Tibial artery (tissue), 4 donors: ENCODE measurements at regions not wholly inside any gene's neighbourhood (a gene's known extent, or its start where the extent isn't known, plus 50 kb on each side); places are given as distances from the start of the nearest gene placed in this dataset.

Experiments used
- DNase-seq, 2 donors: peaks; one replicate each; pipeline ENCODE4 v3.0.0-alpha.2; 2019
- H3K27ac ChIP-seq, 2 donors: fragments of 200-600 bp; sonication (generic) in 1 of 2; 1 replicate in 1 of 2; 2 replicates in 1 of 2; pipeline ENCODE4 v1.5.1; 2018 to 2019; ENCODE audit warnings: mild to moderate bottlenecking in 1 of 2
- H3K27me3 ChIP-seq, 2 donors: fragments of 200-600 bp; sonication (generic) in 1 of 2; one replicate each; pipeline versions ENCODE4 v1.5.1 to v1.6.0; 2016 to 2019
- H3K36me3 ChIP-seq, 3 donors: fragments of 200-600 bp; sonication (generic) in 2 of 3; one replicate each; pipeline ENCODE4 v1.5.1; 2016 to 2019; ENCODE audit warnings: mild to moderate bottlenecking in 2 of 3
- H3K4me1 ChIP-seq, 4 donors: fragments of 200-600 bp; sonication (generic) in 2 of 4; 1 replicate in 3 of 4; 2 replicates in 1 of 4; pipeline ENCODE4 v1.5.1; 2016 to 2019
- H3K4me3 ChIP-seq, 2 donors: fragments of 200-600 bp; sonication (generic) in 1 of 2; 1 replicate in 1 of 2; 2 replicates in 1 of 2; pipeline ENCODE4 v1.5.1; 2018 to 2019; ENCODE audit warnings: mild to moderate bottlenecking in 2 of 2
- H3K9me3 ChIP-seq, 3 donors: fragments of 200-600 bp; sonication (generic) in 1 of 3; one replicate each; pipeline ENCODE4 v1.5.1; 2016 to 2019
- CTCF ChIP-seq, 2 experiments: fragments of 200-600 bp in 1 of 2; fragments of 450-650 bp in 1 of 2; IDR thresholded peaks; one replicate each; pipeline ENCODE4 v1.5.1; 2017 to 2019; ENCODE audit warnings: antibody characterized with exemption in 2 of 2, mild to moderate bottlenecking in 1 of 2, moderate library complexity in 1 of 2
- intact Hi-C: fragments of 100-400 bp; cut with DNase I; formaldehyde crosslinking; loops from one replicate; pipeline ENCODE4 v1.15.0; 2023; ENCODE audit warnings: low total_unique reads

- Histone ChIP-seq H3K4me3 (no peak overlapping the region), H3K36me3 (no peaks in the 10 kb centered on the region), H3K9me3 (peaks cover 0 to 2% (median 0%) of the 10 kb centered on the region in 3 donors), H3K4me1 (no peaks in the 10 kb centered on the region), H3K27me3 (peaks cover 0 to 8% of the 10 kb centered on the region in 2 donors), H3K27ac (no peak overlapping the region)
- intact Hi-C loops, result no loop called here
- no peak for DNase-seq
- no peak for TF ChIP-seq CTCF (IDR thresholded peaks at IDR 0.05)
Observed at GRCh38 chr20:30598460-30599230, 658.8 kb upstream of the DEFB115 start.

- Histone ChIP-seq H3K9me3 (no peaks in the 10 kb centered on the region), H3K4me1 (no peaks in the 10 kb centered on the region), H3K27ac (no peak overlapping the region), H3K36me3 (no peaks in the 10 kb centered on the region), H3K27me3 (peaks cover 0 to 8% of the 10 kb centered on the region in 2 donors), H3K4me3 (no peak overlapping the region)
- intact Hi-C loops, result no loop called here
- TF ChIP-seq CTCF (IDR thresholded peaks at IDR 0.05), result no peak
- no peak for DNase-seq
Observed at GRCh38 chr20:30599990-30600389, 657.5 kb upstream of the DEFB115 start.

- no peak for TF ChIP-seq CTCF (IDR thresholded peaks at IDR 0.05)
- H3K36me3 ChIP-seq, result no peaks in the 10 kb centered on the region
- H3K4me1 ChIP-seq, result no peaks in the 10 kb centered on the region
- no peak for DNase-seq
- intact Hi-C loops, result no loop called here
- H3K9me3 ChIP-seq, result no peaks in the 10 kb centered on the region
- peaks cover 0 to 8% of the 10 kb centered on the region in 2 donors for H3K27me3 ChIP-seq
- no peak overlapping the region for H3K27ac ChIP-seq
- no peak overlapping the region for H3K4me3 ChIP-seq
Observed at GRCh38 chr20:30601974-30602373, 655.5 kb upstream of the DEFB115 start.

- Histone ChIP-seq H3K27ac (no peak overlapping the region), H3K9me3 (no peaks in the 10 kb centered on the region), H3K36me3 (no peaks in the 10 kb centered on the region), H3K27me3 (peaks cover 0 to 7% of the 10 kb centered on the region in 2 donors), H3K4me3 (no peak overlapping the region), H3K4me1 (no peaks in the 10 kb centered on the region)
- TF ChIP-seq CTCF (IDR thresholded peaks at IDR 0.05), result no peak
- DNase-seq, result no peak
- intact Hi-C loops, result no loop called here
Observed at GRCh38 chr20:30602424-30602823, 655.0 kb upstream of the DEFB115 start.

- Histone ChIP-seq H3K36me3 (no peaks in the 10 kb centered on the region), H3K27me3 (peaks cover 0 to 3% of the 10 kb centered on the region in 2 donors), H3K4me1 (no peaks in the 10 kb centered on the region), H3K4me3 (no peak overlapping the region), H3K27ac (no peak overlapping the region), H3K9me3 (no peaks in the 10 kb centered on the region)
- DNase-seq, result no peak
- intact Hi-C loops, result no loop called here
- TF ChIP-seq CTCF (IDR thresholded peaks at IDR 0.05), result no peak
Observed at GRCh38 chr20:30606990-30607389, 650.5 kb upstream of the DEFB115 start.
